NCI-H1048 (cell line): ENCODE measurements at regions not wholly inside any gene's neighbourhood (a gene's known extent, or its start where the extent isn't known, plus 50 kb on each side); places are given as distances from the start of the nearest gene placed in this dataset.

ENCODE experiments used
- DNase-seq: peaks from one replicate; lab custom pipeline; 2025; lab: John Stamatoyannopoulos, UW

- DNase-seq: no peak
Measured at GRCh38 chr2:140061240-140061639, 1281.0 kb upstream of the NXPH2 start.

DNA sequence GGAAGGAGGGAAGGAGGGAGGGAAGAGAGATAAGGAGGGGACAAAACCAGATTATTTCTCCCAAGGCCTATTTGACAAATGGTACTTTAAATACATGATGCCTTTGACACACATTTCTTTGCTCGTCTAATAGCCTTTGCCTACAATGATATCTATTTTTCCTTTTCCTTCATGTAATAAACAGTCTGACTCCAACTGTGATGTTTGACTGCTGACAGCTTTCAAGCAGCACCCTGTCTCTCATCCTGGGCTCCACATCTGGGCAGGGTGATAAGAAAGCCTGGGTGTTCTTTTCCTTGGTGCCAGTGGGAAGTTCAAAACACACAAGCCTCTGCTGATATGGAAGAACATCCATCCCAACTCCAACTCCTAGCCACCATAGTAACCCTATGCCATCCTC, 1277.7 kb upstream of the NXPH2 start:
- DNase-seq: no peak

- no peak for DNase-seq
Measured at GRCh38 chr2:140041811-140042210, 1261.6 kb upstream of the NXPH2 start.

GRCh38 chr2:140041239-140041638, 1261.0 kb upstream of the NXPH2 start:
- no peak for DNase-seq

- no peak for DNase-seq
Measured at GRCh38 chr2:140033638-140034037, 1253.4 kb upstream of the NXPH2 start.

DNA sequence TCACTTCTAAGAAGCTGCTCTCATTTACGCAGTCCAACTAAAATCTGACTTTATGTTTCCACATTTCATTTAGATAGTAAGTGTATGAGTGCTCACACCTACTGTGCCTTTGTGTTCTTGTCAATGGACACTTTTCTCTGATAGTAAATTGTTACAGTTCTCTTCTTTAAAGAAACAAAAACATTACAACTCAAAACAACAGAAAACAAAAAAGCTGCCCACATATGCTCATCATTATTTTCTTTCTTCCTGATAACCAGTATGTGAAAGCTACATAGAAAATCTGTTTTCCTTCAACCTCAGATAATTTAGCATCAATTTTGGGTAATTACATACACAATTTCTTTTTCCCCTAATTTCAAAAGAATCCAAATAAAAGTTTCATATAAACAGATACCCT, 1247.8 kb upstream of the NXPH2 start:
- no peak for DNase-seq

GRCh38 chr2:140027320-140027719, 1247.1 kb upstream of the NXPH2 start:
- no peak for DNase-seq

DNA sequence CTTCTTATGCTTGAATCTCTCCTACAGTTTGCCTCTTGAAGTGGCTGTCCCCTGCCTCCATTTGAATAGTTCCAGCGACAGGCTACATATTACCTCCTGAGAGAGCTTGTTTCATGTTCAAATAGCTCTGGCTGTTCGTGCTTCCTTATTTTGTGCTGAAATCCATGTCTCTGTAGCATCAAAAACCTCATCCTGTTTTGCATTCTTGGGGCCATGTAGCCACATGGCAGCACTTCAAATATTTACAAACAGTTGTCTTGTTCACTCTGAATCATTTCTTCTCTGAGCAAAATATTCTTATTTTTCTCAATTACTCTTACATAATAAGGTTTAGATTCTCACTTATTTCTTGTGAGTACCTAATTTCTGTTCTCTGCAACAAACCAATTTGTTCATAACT, 1243.1 kb upstream of the NXPH2 start:
- DNase-seq: no peak

DNA sequence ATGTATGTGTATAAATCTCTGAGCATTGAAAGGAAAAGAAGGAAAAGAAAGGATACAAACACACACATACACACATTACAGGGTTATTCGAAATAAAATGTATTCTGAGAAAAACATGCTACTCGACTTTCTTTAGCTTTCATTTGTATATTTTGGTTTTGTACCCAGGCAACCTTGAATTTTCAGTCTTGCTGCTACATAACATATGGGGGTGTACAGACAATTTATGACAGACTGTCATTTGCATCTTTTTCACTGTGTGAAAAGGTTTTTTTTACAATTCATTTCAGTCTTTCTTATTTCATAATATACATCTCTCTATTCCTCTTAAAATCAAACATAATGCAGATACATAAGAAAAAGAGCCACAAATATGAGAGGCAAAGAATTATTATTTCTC, 1238.4 kb upstream of the NXPH2 start:
- DNase-seq: no peak

DNA sequence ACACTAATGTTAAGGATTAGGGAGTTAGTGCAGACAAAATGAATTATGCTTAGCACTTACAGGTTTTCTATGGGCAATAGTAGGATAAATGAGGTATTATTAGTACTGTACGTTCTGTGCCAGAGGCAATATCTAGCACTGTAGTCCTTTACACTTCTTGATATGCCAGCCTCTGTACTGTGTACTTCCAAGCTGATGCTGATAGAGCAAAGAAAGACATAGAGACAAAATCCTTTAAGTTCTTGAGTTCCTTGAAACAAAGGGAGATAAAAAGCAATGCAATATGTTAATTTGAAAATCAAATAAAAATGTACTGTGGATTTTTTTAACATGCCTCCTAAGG, 1234.0 kb upstream of the NXPH2 start:
- no peak for DNase-seq

DNA sequence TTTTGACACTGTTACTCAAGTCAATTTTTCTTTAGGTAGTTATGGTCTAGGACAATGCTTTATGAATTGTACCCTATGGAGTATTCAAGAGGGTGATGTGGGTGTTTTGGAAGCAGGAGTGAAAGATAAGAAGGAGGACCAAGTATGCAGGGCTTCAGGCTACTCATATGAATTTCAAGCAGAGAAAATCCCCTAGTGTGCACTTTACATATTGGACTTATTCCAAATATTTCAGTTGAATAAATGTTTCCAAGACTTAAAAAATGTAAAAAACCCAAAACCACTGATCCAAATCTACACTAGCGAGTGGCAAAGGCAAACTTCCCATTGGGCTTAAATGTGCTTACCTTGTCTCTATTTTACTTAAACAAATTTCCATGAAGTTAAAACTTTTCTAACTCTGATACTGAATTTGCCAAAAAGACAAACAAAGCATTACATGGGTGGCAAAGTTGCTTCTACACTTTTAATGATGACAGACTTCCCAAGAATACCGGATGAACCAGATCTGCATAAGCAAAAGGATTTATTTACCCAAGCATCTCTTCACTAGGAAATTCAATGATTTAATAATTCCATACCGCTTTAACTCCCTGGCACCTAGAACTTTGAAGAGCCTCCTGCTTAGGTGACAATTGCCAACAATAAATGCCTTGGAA, 1233.5 kb upstream of the NXPH2 start:
- no peak for DNase-seq

- DNase-seq: no peak
Measured at GRCh38 chr2:140011287-140011686, 1231.1 kb upstream of the NXPH2 start.

DNA sequence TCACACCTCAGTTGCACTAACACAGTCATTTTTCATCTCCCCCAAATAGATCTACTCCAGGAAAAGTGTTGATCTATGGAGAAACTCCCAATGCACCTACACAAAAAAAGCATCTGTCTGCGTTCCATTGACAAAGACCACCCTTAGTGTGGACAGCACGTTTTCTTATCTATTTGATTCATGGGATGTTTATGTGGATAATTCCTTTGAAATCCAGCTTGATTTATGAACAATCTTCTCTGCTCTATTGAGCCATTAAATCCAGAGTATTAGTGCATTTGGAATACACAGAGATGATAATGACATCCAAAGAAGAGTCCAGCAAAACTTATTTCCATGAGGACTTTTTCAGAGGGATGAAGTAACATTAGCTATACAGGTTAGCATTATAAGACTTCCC, 1221.9 kb upstream of the NXPH2 start:
- DNase-seq: no peak

GRCh38 chr2:139992711-139993345, 1212.6 kb upstream of the NXPH2 start:
- no peak for DNase-seq

DNA sequence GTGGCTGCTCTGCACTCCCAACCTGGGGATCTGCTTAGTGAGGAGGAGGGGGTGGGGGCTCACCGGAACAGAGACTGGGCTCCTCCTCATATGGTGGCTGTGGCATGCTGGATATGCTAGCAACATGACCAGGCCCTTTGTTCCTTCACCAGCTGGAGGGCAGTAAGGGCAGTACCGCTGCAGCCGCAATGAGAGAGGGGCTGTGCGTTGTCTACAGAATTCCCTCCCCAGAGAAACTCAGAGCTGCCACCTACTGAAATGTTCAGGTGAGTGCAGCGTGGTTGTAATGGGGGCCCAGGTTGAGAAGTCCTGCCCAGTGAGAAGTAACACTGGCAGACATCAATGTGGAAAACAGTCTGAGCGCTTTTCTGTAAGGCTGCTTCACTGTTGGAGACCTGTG, 1211.9 kb upstream of the NXPH2 start:
- DNase-seq: no peak

DNA sequence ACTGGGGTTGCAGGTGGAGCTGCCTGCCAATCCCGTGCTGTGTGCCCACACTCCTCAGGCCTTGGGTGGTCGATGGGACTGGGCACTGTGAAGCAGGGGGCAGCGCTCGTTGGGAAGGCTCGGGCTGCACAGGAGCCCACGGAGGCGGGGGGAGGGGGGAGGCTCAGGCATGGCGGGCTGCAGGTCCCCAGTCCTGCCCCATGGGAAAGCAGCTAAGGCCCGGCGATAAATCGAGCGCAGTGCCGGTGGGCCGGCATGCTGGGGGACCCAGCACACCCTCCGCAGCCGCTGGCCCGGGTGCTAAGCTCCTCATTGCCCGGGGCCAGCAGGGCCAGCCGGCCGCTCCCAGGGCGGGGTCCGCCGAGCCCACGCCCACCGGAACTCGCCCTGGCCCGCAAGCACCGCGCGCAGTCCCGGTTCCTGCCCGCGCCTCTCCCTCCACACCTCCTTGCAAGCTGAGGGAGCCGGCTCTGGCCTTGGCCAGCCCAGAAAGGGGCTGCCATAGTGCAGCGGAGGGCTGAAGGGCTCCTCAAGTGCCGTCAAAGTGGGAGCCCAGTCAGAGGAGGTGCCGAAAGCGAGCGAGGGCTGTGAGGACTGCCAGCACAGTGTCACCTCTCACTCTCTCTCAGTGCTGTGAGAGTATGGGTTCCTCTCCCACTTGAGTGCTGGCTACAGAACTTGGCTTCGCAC, 1210.6 kb upstream of the NXPH2 start:
- DNase-seq: no peak

- DNase-seq: no peak
Measured at GRCh38 chr2:139969323-139969722, 1189.1 kb upstream of the NXPH2 start.

DNA sequence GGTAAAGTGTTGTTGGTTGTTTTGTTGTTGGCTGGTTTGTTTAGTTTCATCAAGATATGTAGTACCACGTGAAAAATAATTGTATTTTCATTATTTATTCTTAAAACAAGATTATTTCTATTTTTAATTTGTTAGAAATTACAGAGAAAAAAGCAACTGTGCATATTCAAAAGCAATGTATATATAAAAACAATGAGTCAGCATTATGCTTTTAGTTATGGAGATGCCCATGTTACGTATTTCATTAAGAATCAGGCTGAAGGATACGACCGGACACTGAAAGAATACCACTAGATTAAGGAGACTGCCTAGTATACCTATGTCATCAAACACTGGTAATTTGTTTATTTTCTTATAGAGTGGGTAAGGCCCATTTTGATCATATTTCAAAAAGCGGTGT, 1188.4 kb upstream of the NXPH2 start:
- no peak for DNase-seq

DNA sequence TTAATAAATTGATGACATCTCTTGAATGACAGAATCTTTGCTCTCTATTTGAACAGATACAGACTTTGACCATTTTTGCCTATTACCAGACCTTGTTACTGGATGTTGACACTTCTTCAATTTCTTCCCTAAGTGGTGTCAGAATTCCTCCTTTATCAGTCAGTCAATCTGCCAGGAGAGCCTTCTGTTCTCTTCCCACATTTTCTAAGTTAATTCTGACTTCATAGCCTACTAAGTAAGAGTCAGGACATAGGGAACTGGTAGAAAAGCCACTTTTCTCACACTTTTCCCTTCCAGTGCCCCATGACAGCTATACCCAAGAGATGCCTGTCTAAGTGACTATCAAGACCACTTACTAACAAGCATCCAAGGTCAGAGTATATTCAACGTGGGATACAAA, 1187.5 kb upstream of the NXPH2 start:
- DNase-seq: no peak

DNA sequence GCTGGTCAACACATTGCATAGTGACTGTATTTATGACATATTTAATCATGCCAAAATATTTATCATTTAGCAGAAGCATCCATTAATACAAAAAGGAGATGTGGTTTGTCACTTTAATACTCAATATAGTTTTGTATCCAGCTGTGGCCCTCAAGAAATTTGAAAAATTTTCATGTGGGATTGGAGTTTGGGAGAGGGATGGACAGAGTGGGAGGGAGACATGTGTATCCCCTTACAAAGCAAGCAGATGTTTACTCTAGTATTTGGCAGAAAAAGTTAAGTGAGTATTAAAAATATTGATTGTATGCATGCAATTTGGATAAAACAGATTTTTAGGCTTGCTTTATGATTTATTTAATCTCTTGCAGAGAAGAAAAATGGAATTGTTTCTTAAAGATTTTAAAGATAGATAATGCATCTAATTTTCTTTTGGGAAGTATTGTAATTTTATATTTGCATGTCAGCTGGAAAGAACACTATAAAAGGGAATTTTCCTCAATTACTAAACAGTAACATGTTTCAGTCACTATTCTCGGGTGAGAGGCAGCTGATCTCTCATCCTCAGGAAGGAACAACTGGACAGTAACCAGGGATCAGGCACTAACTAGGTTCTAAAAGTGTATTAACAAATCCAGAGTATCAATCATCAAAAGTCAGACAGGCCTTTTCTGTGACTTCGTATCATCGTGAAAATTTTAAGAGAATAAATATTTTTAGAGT, 1184.7 kb upstream of the NXPH2 start:
- DNase-seq: no peak

GRCh38 chr2:139963863-139964355, 1183.7 kb upstream of the NXPH2 start:
- DNase-seq: no peak

- no peak for DNase-seq
Measured at GRCh38 chr2:139949242-139949972, 1169.2 kb upstream of the NXPH2 start.
